Activated CD4-positive, alpha-beta T cell treated with anti-CD3 and anti-CD28 coated beads, Interleukin-2, amount 10 ng/mL, durations not matched to agents 24 days and 14 days (primary cell): ENCODE measurements at regions not wholly inside any gene's neighbourhood (a gene's known extent, or its start where the extent isn't known, plus 50 kb on each side); places are given as distances from the start of the nearest gene placed in this dataset.

Experiments used
- DNase-seq: peaks from one replicate; pipeline ENCODE4 v3.0.0; 2022
- H3K27ac Mint-ChIP-seq: one replicate; pipeline ENCODE4 v1.8.0; 2022; ENCODE audit warnings: mild to moderate bottlenecking, mixed read lengths
- H3K27me3 Mint-ChIP-seq: one replicate; pipeline ENCODE4 v1.8.0; 2022; ENCODE audit warnings: mixed read lengths
- H3K36me3 Mint-ChIP-seq: one replicate; pipeline ENCODE4 v1.8.0; 2022; ENCODE audit warnings: low read depth, mild to moderate bottlenecking, mixed read lengths
- H3K4me1 Mint-ChIP-seq: one replicate; pipeline ENCODE4 v1.8.0; 2021; ENCODE audit warnings: mixed read lengths
- H3K4me3 Mint-ChIP-seq: one replicate; pipeline ENCODE4 v1.8.0; 2022; ENCODE audit warnings: mild to moderate bottlenecking, moderate library complexity, mixed read lengths
- H3K9me3 Mint-ChIP-seq: one replicate; pipeline ENCODE4 v1.8.0; 2021; ENCODE audit warnings: mixed read lengths
- intact Hi-C: fragments of 100-400 bp; cut with micrococcal nuclease; formaldehyde crosslinking; loops from one replicate; pipeline ENCODE4 v1.15.1; 2023

- DNase-seq, result no peak
- Mint-ChIP-seq H3K36me3 (no peaks in the 10 kb centered on the region), H3K27me3 (no peaks in the 10 kb centered on the region), H3K4me3 (no peak overlapping the region), H3K4me1 (no peaks in the 10 kb centered on the region), H3K9me3 (no peaks in the 10 kb centered on the region), H3K27ac (no peak overlapping the region)
- intact Hi-C loops, result no loop called here
Observed at GRCh38 chr13:80117515-80117914, 223.4 kb downstream of the SPRY2 start.

GRCh38 chr13:80116107-80116506, 224.8 kb downstream of the SPRY2 start:
- DNase-seq, result no peak
- Mint-ChIP-seq H3K4me1 (no peaks in the 10 kb centered on the region), H3K27ac (no peak overlapping the region), H3K4me3 (no peak overlapping the region), H3K9me3 (no peaks in the 10 kb centered on the region), H3K27me3 (no peaks in the 10 kb centered on the region), H3K36me3 (no peaks in the 10 kb centered on the region)
- intact Hi-C loops, result no loop called here

GRCh38 chr13:80115616-80116015, 225.3 kb downstream of the SPRY2 start:
- Mint-ChIP-seq H3K9me3 (no peaks in the 10 kb centered on the region), H3K36me3 (no peaks in the 10 kb centered on the region), H3K27ac (no peak overlapping the region), H3K27me3 (no peaks in the 10 kb centered on the region), H3K4me3 (no peak overlapping the region), H3K4me1 (no peaks in the 10 kb centered on the region)
- DNase-seq, result no peak
- intact Hi-C loops, result no loop called here

- Mint-ChIP-seq H3K9me3 (no peaks in the 10 kb centered on the region), H3K4me3 (no peak overlapping the region), H3K27me3 (no peaks in the 10 kb centered on the region), H3K36me3 (no peaks in the 10 kb centered on the region), H3K4me1 (no peaks in the 10 kb centered on the region), H3K27ac (no peak overlapping the region)
- intact Hi-C loops, result no loop called here
- DNase-seq, result no peak
Observed at GRCh38 chr13:80113714-80114454, 227.0 kb downstream of the SPRY2 start.

GRCh38 chr13:80109303-80109702, 231.6 kb downstream of the SPRY2 start:
- Mint-ChIP-seq H3K4me1 (no peaks in the 10 kb centered on the region), H3K36me3 (no peaks in the 10 kb centered on the region), H3K4me3 (no peak overlapping the region), H3K27ac (no peak overlapping the region), H3K27me3 (no peaks in the 10 kb centered on the region), H3K9me3 (no peaks in the 10 kb centered on the region)
- intact Hi-C loops, result no loop called here
- DNase-seq, result no peak

GRCh38 chr13:80105350-80105749, 235.6 kb downstream of the SPRY2 start:
- DNase-seq, result no peak
- Mint-ChIP-seq H3K9me3 (no peaks in the 10 kb centered on the region), H3K27ac (no peak overlapping the region), H3K27me3 (no peaks in the 10 kb centered on the region), H3K4me3 (no peak overlapping the region), H3K4me1 (no peaks in the 10 kb centered on the region), H3K36me3 (no peaks in the 10 kb centered on the region)
- intact Hi-C loops, result no loop called here

GRCh38 chr13:80101040-80101439, 239.9 kb downstream of the SPRY2 start:
- DNase-seq, result no peak
- Mint-ChIP-seq H3K27me3 (no peaks in the 10 kb centered on the region), H3K4me3 (no peak overlapping the region), H3K36me3 (no peaks in the 10 kb centered on the region), H3K9me3 (no peaks in the 10 kb centered on the region), H3K4me1 (no peaks in the 10 kb centered on the region), H3K27ac (no peak overlapping the region)
- intact Hi-C loops, result no loop called here

- no peaks in the 10 kb centered on the region for H3K27me3 Mint-ChIP-seq
- no peaks in the 10 kb centered on the region for H3K36me3 Mint-ChIP-seq
- no peak overlapping the region for H3K27ac Mint-ChIP-seq
- H3K9me3 Mint-ChIP-seq, result no peaks in the 10 kb centered on the region
- no peak for DNase-seq
- no peaks in the 10 kb centered on the region for H3K4me1 Mint-ChIP-seq
- intact Hi-C loops, result no loop called here
- no peak overlapping the region for H3K4me3 Mint-ChIP-seq
Observed at GRCh38 chr13:80100636-80101035, 240.3 kb downstream of the SPRY2 start.

- intact Hi-C loops, result no loop called here
- no peaks in the 10 kb centered on the region for H3K4me1 Mint-ChIP-seq
- H3K27me3 Mint-ChIP-seq, result no peaks in the 10 kb centered on the region
- no peaks in the 10 kb centered on the region for H3K9me3 Mint-ChIP-seq
- H3K36me3 Mint-ChIP-seq, result no peaks in the 10 kb centered on the region
- no peak for DNase-seq
- H3K27ac Mint-ChIP-seq, result no peak overlapping the region
- H3K4me3 Mint-ChIP-seq, result no peak overlapping the region
Observed at GRCh38 chr13:80097561-80097960, 243.4 kb downstream of the SPRY2 start.

- DNase-seq, result no peak
- no peaks in the 10 kb centered on the region for H3K9me3 Mint-ChIP-seq
- H3K27me3 Mint-ChIP-seq, result no peaks in the 10 kb centered on the region
- intact Hi-C loops, result no loop called here
- H3K27ac Mint-ChIP-seq, result no peak overlapping the region
- H3K4me3 Mint-ChIP-seq, result no peak overlapping the region
- H3K4me1 Mint-ChIP-seq, result no peaks in the 10 kb centered on the region
- H3K36me3 Mint-ChIP-seq, result no peaks in the 10 kb centered on the region
Observed at GRCh38 chr13:80096383-80096782, 244.5 kb downstream of the SPRY2 start.

- no peak overlapping the region for H3K4me3 Mint-ChIP-seq
- H3K27ac Mint-ChIP-seq, result no peak overlapping the region
- intact Hi-C loops, result no loop called here
Observed at GRCh38 chr13:80094526-80094925, 246.4 kb downstream of the SPRY2 start.

GRCh38 chr13:80093888-80094287, 247.0 kb downstream of the SPRY2 start:
- H3K4me3 Mint-ChIP-seq, result no peak overlapping the region
- no peak overlapping the region for H3K27ac Mint-ChIP-seq
- DNase-seq, result no peak
- no peaks in the 10 kb centered on the region for H3K36me3 Mint-ChIP-seq
- no peaks in the 10 kb centered on the region for H3K9me3 Mint-ChIP-seq
- H3K4me1 Mint-ChIP-seq, result no peaks in the 10 kb centered on the region
- H3K27me3 Mint-ChIP-seq, result no peaks in the 10 kb centered on the region
- intact Hi-C loops, result no loop called here

More at GRCh38 chr13:80094526-80094925, 246.4 kb downstream of the SPRY2 start:
- Mint-ChIP-seq H3K9me3 (no peaks in the 10 kb centered on the region), H3K27me3 (no peaks in the 10 kb centered on the region), H3K4me1 (no peaks in the 10 kb centered on the region), H3K36me3 (no peaks in the 10 kb centered on the region)
- no peak for DNase-seq

GRCh38 chr13:80086304-80086721, 254.6 kb downstream of the SPRY2 start:
- intact Hi-C loops, result no loop called here
- no peak overlapping the region for H3K4me3 Mint-ChIP-seq
- H3K27me3 Mint-ChIP-seq, result no peaks in the 10 kb centered on the region
- no peaks in the 10 kb centered on the region for H3K9me3 Mint-ChIP-seq
- H3K36me3 Mint-ChIP-seq, result no peaks in the 10 kb centered on the region
- H3K4me1 Mint-ChIP-seq, result no peaks in the 10 kb centered on the region
- H3K27ac Mint-ChIP-seq, result no peak overlapping the region
- no peak for DNase-seq

GRCh38 chr13:80083853-80084676, 256.9 kb downstream of the SPRY2 start:
- no peaks in the 10 kb centered on the region for H3K27me3 Mint-ChIP-seq
- no peaks in the 10 kb centered on the region for H3K9me3 Mint-ChIP-seq
- no peak overlapping the region for H3K27ac Mint-ChIP-seq
- H3K4me1 Mint-ChIP-seq, result no peaks in the 10 kb centered on the region
- H3K36me3 Mint-ChIP-seq, result no peaks in the 10 kb centered on the region
- intact Hi-C loops, result no loop called here
- H3K4me3 Mint-ChIP-seq, result no peak overlapping the region
- no peak for DNase-seq
